ENCODE measurements at regions not wholly inside any gene's neighbourhood (a gene's known extent, or its start where the extent isn't known, plus 50 kb on each side); places are given as distances from the start of the nearest gene placed in this dataset.
"Not testable (repeated sequence)": the region's sequence is repeated elsewhere in the genome, so short reads cannot be mapped to it uniquely, and the experiment has no call there.

DNA sequence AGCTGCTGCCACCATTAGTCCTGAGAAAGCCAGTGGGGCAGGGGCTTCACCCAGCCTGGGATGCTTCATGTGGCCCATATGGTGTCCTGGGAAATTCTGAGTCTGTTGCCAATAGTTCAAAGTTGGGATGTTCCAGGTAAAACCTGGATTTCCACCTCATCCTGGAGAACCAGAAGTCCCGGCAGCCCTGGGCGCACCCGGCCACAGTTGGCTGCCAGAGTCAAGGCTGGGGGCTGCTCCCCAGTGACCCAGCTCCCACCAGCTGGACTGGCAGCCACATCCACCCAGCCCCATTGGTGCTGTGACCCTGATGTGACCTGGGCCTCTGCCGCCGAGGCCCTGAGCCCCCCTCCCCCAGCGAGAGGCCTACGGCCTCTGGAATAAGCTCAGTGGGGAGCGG is 336.1 kb downstream of the ADGRD1 start:
- H3K4me1 Mint-ChIP-seq (ENCODE audit: low read depth); intact Hi-C loops (cut with micrococcal nuclease); H3K9me3 Mint-ChIP-seq; H3K27ac Mint-ChIP-seq; H3K4me3 Mint-ChIP-seq; H3K36me3 Mint-ChIP-seq (ENCODE audit: low read depth); H3K27me3 Mint-ChIP-seq (ENCODE audit: insufficient read depth); DNase-seq (ENCODE audit: low spot score): not testable (repeated sequence)

DNA sequence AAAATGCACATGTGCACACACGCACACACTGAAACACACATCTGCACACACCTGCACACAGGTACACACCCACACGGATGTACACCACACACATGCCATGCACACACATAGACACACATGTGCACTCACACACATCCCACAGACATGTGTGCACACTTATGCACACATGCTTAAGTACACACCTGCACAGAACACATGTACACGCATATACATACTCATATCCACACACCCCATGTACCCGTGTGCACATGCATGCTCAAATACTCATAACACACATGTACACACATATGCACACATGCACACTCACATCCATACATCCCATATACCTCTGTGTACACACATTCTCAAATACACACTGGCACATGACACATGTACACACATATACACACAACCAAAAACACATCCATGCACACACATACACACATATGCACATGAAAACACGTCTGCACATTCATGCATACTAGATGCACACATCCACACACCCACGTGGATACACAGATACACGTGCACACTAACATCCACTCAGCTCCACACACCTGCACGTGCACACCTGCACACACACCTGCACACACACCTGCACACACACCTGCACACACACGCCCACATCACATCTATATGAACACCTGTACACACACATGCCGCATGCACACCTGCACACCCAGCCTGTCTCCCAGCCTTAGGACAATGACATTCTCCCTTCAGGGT is 336.7 kb downstream of the ADGRD1 start:
- H3K4me1 Mint-ChIP-seq (ENCODE audit: low read depth), result no peaks in the 10 kb centered on the region
- H3K9me3 Mint-ChIP-seq, result no peaks in the 10 kb centered on the region
- DNase-seq (ENCODE audit: low spot score), result no peak
- intact Hi-C loops (cut with micrococcal nuclease), result no loop called here
- no peak overlapping the region for H3K27ac Mint-ChIP-seq
- no peaks in the 10 kb centered on the region for H3K27me3 Mint-ChIP-seq (ENCODE audit: insufficient read depth)
- H3K36me3 Mint-ChIP-seq (ENCODE audit: low read depth), result no peaks in the 10 kb centered on the region
- H3K4me3 Mint-ChIP-seq, result no peak overlapping the region

DNA sequence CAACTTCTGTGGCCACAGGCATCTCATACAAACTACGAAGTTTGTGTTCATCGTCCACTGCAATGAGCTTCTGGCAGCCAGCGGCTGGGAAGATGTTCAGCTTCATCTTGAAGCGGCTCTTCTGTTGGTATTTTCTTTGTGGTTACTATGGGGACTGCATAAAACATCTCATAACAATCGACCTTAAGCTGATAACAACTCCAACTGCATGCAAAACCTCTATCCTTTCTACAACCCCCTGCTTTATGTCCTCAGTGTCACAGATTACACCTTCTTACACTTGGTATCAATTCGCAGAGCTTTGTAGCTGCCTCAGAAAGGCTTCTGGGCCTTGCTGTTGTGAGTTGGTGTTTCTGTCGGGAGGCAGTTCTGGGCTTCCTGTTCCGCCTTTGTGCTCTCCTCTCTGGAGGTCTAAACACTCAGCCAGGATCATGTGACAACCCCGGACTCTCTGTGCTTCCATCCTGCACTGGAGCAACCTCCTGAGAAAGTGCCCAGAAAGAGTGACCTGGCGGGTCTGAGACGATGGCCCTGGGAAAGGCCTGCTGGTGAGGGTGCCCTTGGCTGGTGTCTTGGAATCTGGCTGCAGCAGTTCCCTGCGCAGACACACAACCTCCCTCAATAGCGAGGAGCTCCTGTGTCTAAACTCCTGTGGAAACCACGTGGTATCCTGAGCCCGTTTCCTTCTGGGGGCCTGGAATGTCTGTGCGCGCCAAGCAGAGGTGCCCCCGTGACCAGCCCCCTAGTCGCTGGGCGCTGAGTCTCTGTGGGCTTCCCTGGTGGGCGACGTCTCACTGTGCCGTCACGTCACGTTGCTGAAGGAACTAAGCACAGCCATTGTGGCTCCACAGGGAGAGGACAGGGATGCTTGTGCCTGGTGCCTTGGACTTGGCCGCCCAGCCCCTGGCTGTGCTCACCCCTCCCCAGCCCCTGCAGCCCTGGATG is 339.6 kb downstream of the ADGRD1 start:
- H3K9me3 Mint-ChIP-seq; H3K4me1 Mint-ChIP-seq (ENCODE audit: low read depth); H3K27ac Mint-ChIP-seq; H3K27me3 Mint-ChIP-seq (ENCODE audit: insufficient read depth); intact Hi-C loops (cut with micrococcal nuclease); H3K4me3 Mint-ChIP-seq; DNase-seq (ENCODE audit: low spot score); H3K36me3 Mint-ChIP-seq (ENCODE audit: low read depth): not testable (repeated sequence)

DNA sequence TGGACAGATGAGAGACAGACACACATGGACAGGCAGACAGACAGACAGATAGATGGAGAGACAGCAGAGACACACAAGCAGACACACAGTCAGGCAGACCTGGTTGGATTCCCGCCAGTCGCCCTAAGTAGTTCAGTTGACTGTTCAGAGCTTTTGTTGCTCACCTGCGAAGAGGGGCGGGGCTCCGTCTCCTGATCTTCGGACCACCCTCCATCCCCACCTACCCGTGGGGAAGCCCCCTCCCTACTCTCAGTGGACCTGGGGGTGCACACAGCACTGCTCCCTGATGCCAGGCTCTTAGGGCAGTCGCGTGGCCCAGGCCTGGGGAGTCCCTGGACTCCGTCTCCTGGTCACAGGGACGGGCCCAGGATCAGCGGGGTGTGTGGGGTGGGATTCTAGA is 341.0 kb downstream of the ADGRD1 start:
- intact Hi-C loops (cut with micrococcal nuclease); H3K27me3 Mint-ChIP-seq (ENCODE audit: insufficient read depth); DNase-seq (ENCODE audit: low spot score): not testable (repeated sequence)

DNA sequence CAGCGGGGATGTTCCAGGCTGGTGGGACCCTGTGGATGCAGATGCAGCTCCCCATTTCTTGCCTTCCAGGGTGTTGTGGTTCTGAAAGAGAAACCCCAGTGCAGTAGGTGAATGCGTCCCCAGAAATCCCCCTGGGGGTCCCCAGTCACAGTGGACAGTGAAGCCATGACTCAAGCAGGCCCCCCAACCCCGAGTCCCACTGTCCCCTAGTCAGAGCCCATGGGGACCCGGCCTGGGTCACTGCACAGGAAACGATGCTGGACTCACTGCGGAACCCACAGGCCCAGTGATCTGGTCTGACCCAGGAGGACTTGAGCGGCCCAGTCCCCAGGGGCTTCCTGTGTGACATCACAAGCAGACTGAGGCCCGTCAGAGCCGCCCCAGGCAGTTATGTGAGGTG is 341.4 kb downstream of the ADGRD1 start:
- H3K4me3 Mint-ChIP-seq; H3K27ac Mint-ChIP-seq; H3K27me3 Mint-ChIP-seq (ENCODE audit: insufficient read depth); H3K36me3 Mint-ChIP-seq (ENCODE audit: low read depth); H3K4me1 Mint-ChIP-seq (ENCODE audit: low read depth); H3K9me3 Mint-ChIP-seq; intact Hi-C loops (cut with micrococcal nuclease); DNase-seq (ENCODE audit: low spot score): not testable (repeated sequence)

More for the DNA sequence above, 341.0 kb downstream of the ADGRD1 start:
- H3K9me3 Mint-ChIP-seq; H3K4me3 Mint-ChIP-seq; H3K27ac Mint-ChIP-seq; H3K4me1 Mint-ChIP-seq (ENCODE audit: low read depth); H3K36me3 Mint-ChIP-seq (ENCODE audit: low read depth): not testable (repeated sequence)

DNA sequence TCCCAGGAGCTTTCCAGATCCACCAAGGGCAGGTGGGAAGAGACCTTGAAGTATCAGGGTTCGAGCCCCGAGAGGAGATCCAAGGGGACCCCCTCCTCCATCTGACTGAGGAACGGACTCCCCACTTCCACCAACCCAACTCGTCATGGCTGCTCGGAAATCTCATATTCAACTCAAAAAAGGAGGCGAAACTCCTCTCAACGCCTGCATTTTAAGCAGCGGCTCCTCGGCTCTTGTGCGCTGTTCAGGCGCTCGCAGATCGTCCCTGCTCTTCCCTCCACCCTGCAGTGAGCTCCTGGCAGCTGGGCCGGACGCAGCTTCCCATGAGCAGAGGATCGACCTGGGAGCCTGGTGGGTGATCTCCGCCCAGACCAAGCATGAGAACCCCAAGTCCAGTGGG is 341.9 kb downstream of the ADGRD1 start:
- intact Hi-C loops (cut with micrococcal nuclease); H3K27ac Mint-ChIP-seq; H3K27me3 Mint-ChIP-seq (ENCODE audit: insufficient read depth); H3K9me3 Mint-ChIP-seq; DNase-seq (ENCODE audit: low spot score); H3K4me1 Mint-ChIP-seq (ENCODE audit: low read depth); H3K36me3 Mint-ChIP-seq (ENCODE audit: low read depth); H3K4me3 Mint-ChIP-seq: not testable (repeated sequence)

DNA sequence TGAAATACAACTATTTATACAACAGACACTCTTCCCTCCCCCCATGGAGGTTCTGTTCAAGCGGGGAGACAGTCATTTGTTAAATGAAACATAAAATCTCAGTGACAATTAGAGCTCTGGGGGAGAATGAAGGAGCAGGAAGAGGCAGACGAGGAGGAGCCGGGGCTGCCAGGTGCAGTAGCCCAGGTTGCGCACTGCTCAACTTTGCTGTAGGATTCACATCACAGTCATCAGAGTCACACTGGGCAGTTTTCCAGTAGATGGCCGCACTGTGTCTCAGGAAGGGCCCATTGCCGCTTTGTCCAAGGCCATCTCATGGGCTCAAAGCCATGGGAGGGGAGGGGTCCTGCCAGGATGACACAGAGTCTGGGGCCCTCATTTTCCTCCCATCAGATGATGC is 342.4 kb downstream of the ADGRD1 start:
- H3K4me1 Mint-ChIP-seq (ENCODE audit: low read depth); H3K36me3 Mint-ChIP-seq (ENCODE audit: low read depth); H3K4me3 Mint-ChIP-seq: not testable (repeated sequence)

DNA sequence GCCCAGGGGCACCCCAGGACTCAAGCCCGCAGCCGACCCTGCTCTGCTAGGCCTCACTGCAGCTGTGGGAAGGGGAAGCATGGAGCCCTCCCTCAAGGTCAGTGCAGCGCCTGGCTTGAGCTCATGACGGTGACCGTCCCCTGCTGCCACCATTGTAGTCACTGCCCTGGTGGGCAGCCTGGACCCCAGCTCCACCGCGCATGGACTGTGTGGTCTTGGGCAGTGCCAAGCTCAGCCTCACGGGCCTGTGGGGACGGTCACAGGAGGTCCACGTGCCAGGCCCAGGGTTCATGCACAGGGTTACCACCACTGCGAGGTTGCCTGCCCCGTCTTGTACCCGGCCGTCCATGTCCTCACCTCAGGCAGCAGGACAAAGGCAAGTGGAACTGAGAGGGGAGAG is 342.9 kb downstream of the ADGRD1 start:
- DNase-seq (ENCODE audit: low spot score); H3K9me3 Mint-ChIP-seq; H3K4me1 Mint-ChIP-seq (ENCODE audit: low read depth); H3K27ac Mint-ChIP-seq; H3K27me3 Mint-ChIP-seq (ENCODE audit: insufficient read depth); intact Hi-C loops (cut with micrococcal nuclease); H3K4me3 Mint-ChIP-seq; H3K36me3 Mint-ChIP-seq (ENCODE audit: low read depth): not testable (repeated sequence)

More for the DNA sequence above, 342.4 kb downstream of the ADGRD1 start:
- intact Hi-C loops (cut with micrococcal nuclease); H3K9me3 Mint-ChIP-seq; DNase-seq (ENCODE audit: low spot score); H3K27ac Mint-ChIP-seq; H3K27me3 Mint-ChIP-seq (ENCODE audit: insufficient read depth): not testable (repeated sequence)

DNA sequence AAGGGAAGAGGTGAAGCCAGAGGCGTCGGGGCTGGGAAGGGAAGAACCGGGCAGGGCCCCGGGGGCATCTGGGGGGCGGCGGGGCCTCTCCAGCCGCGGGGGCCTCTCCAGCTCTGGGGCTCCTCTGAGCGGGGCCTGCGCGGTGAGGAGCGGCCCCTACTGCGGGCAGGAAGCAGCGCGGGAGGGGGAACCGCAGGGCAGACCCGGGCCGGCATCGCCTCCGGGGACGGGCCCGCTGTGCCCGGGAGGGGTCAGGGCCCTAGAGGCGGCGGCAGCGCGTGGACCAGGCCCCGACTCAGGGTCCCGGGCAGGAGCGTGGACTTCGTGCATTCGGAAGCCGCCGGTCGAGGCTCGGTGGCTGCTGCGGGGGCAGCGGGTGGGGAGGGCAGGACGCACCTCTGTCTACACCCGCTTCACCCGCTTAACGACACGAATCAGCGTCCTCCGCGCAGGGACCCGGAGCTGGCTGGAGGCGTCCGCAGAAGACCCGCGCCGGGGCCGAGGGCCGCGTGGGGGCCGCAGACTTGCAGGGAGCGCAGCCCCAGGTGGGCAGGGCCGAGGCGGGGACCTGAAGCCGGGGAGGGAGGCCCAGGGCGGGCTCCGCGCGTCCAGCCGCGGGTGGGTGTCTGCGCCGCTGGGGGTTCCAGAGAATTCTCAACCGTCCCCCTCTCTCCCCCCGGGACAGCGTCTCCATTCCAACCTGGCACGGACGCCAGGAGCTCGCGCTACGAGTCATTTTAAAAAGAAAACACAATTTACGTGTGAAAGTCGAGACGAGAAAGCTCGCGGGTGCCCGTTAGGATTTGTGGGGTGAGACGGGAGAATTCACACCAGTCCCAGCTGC is 345.0 kb downstream of the ADGRD1 start:
- H3K4me1 Mint-ChIP-seq (ENCODE audit: low read depth); H3K36me3 Mint-ChIP-seq (ENCODE audit: low read depth); H3K4me3 Mint-ChIP-seq; H3K27me3 Mint-ChIP-seq (ENCODE audit: insufficient read depth); H3K27ac Mint-ChIP-seq; H3K9me3 Mint-ChIP-seq; intact Hi-C loops (cut with micrococcal nuclease); DNase-seq (ENCODE audit: low spot score): not testable (repeated sequence)

DNA sequence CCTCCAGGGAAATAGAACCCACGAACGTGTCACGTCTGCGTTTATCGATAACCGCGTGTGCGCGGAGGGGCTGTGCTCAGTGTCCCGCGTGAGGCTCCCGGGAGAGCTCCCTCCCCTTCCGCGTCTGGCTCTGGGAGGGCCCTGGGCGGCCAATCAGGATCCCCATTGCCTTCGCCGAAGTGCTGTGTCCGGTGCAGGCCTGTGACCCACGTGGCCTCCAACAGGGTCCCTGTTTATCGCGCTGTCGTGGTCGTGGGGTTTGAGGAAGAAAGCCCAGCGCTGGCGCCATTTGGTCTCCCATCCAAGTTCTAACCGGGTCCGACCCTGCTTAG is 345.6 kb downstream of the ADGRD1 start:
- H3K27me3 Mint-ChIP-seq (ENCODE audit: insufficient read depth); H3K4me3 Mint-ChIP-seq; DNase-seq (ENCODE audit: low spot score); H3K4me1 Mint-ChIP-seq (ENCODE audit: low read depth); intact Hi-C loops (cut with micrococcal nuclease); H3K27ac Mint-ChIP-seq; H3K36me3 Mint-ChIP-seq (ENCODE audit: low read depth); H3K9me3 Mint-ChIP-seq: not testable (repeated sequence)

DNA sequence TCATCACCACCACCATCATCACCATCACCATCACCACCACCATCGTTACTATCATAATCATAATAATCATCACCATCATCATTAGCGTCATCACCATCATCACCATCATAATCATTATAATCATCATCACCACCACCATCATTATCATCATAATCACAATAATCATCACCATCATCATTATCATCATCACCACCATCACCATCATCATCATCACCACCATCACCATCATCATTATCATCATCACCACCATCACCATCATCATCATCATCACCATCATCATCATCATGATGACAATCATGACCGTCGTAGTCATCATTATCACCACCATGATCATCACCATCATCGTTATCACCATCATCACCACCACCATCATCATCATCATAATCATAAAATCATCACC is 349.9 kb downstream of the ADGRD1 start:
- H3K9me3 Mint-ChIP-seq; H3K27me3 Mint-ChIP-seq (ENCODE audit: insufficient read depth); DNase-seq (ENCODE audit: low spot score); H3K4me1 Mint-ChIP-seq (ENCODE audit: low read depth); H3K4me3 Mint-ChIP-seq; H3K36me3 Mint-ChIP-seq (ENCODE audit: low read depth); H3K27ac Mint-ChIP-seq; intact Hi-C loops (cut with micrococcal nuclease): not testable (repeated sequence)

DNA sequence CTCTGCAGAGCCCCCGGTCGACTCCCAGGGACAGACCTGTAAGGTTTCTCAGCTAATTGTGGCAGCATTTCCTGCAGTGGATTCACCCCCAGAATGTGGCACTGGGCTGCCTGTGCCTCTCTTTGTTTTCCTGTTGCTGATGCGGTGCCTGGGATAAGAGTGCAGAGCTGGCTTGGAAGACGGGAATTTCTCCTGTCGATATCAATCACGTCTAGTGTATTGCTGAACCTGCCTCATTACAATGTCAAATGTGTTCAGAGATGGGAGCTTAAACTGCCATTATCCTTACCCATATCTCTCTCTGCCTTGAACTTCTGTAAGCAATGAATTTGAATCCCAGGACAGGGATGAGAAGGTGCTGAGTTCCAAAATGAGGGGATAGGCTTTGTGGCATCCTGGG is 350.9 kb downstream of the ADGRD1 start:
- H3K9me3 Mint-ChIP-seq; H3K27ac Mint-ChIP-seq; H3K27me3 Mint-ChIP-seq (ENCODE audit: insufficient read depth); intact Hi-C loops (cut with micrococcal nuclease); H3K4me3 Mint-ChIP-seq; H3K36me3 Mint-ChIP-seq (ENCODE audit: low read depth); DNase-seq (ENCODE audit: low spot score); H3K4me1 Mint-ChIP-seq (ENCODE audit: low read depth): not testable (repeated sequence)

DNA sequence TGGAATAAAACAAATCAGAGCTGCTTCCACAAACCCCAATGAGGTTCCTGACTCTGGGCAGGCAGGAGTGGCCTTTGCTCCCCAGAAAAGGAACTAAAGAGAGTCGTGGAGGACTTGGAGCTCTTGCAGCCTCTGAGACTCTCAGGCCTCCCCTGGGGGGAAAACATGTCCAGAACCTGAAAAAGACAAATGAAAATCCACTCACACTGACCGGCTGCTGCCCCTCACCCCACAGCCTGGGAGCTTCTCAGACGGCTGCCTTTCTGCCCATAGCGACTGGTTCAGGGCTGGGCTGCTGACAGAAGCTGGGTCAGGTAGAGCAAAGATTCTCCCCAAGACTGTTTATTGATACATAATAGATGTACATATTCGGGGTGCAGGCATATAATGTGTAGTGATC is 356.0 kb downstream of the ADGRD1 start:
- intact Hi-C loops (cut with micrococcal nuclease), result no loop called here
- H3K9me3 Mint-ChIP-seq, result no peaks in the 10 kb centered on the region
- no peak for DNase-seq (ENCODE audit: low spot score)
- H3K27ac Mint-ChIP-seq, result no peak overlapping the region
- no peak overlapping the region for H3K4me3 Mint-ChIP-seq
- no peaks in the 10 kb centered on the region for H3K4me1 Mint-ChIP-seq (ENCODE audit: low read depth)
- H3K27me3 Mint-ChIP-seq (ENCODE audit: insufficient read depth), result no peaks in the 10 kb centered on the region
- no peaks in the 10 kb centered on the region for H3K36me3 Mint-ChIP-seq (ENCODE audit: low read depth)

Measured in activated T-helper 1 cell treated with anti-CD3 and anti-CD28 coated beads, Interleukin-12 subunit alpha, Interleukin-12 subunit beta, Interleukin-2, Interleukin-4 antibody, amounts not matched to agents 30 ng/mL and 10 ng/mL and 1 ng/mL, durations not matched to agents 14 hours and 24 hours and 36 hours (primary cell).